Upper lobe of left lung (tissue), 6 donors: ENCODE measurements at regions not wholly inside any gene's neighbourhood (a gene's known extent, or its start where the extent isn't known, plus 50 kb on each side); places are given as distances from the start of the nearest gene placed in this dataset.
A peak's percentile ranks its signal among the peaks of the same experiment; 100 is the strongest.
"Not testable (repeated sequence)": the region's sequence is repeated elsewhere in the genome, so short reads cannot be mapped to it uniquely, and the experiment has no call there.

ENCODE experiments used
- ATAC-seq, 2 donors: fragments of 200-7000 bp; cut with Tn5 transposase; one replicate each; pipeline ENCODE4 v1.9.1; 2022; ENCODE audit warnings: mild to moderate bottlenecking in 2 of 2, moderate library complexity in 2 of 2; ENCODE audit not compliant: low FRiP score in 2 of 2
- DNase-seq, 2 donors: peaks; one replicate each; pipeline ENCODE4 v3.0.0-alpha.2; 2019 to 2020
- H3K27ac ChIP-seq, 4 donors: fragments of 200-600 bp; sonication (generic); one replicate each; pipeline ENCODE4 v1.5.1; 2016 to 2019
- H3K27me3 ChIP-seq, 4 donors: fragments of 200-600 bp; sonication (generic); one replicate each; pipeline ENCODE4 v1.5.1; 2017 to 2019
- H3K36me3 ChIP-seq, 4 donors: fragments of 200-600 bp; sonication (generic); one replicate each; pipeline ENCODE4 v1.5.1; 2016 to 2019
- H3K4me1 ChIP-seq, 4 donors: fragments of 200-600 bp; sonication (generic); one replicate each; pipeline ENCODE4 v1.5.1; 2018 to 2019
- H3K4me3 ChIP-seq, 4 donors: fragments of 200-600 bp; sonication (generic); one replicate each; pipeline ENCODE4 v1.5.1; 2017 to 2019; ENCODE audit warnings: mild to moderate bottlenecking in 2 of 4, moderate library complexity in 1 of 4
- H3K9me3 ChIP-seq, 4 donors: fragments of 200-600 bp; sonication (generic); one replicate each; pipeline ENCODE4 v1.5.1; 2018 to 2019
- EP300 ChIP-seq, 4 donors: sonication (generic); formaldehyde crosslinking; IDR thresholded peaks; one replicate each; pipeline ENCODE4 v1.5.1; 2017; ENCODE audit warnings: antibody characterized with exemption in 4 of 4, control low read depth in 2 of 4
- POLR2A ChIP-seq, 4 donors: fragments of 450-650 bp; IDR thresholded peaks; one replicate each; pipeline ENCODE4 v1.5.1; 2016 to 2017; ENCODE audit warnings: antibody characterized with exemption in 4 of 4, mild to moderate bottlenecking in 2 of 4
- POLR2AphosphoS5 ChIP-seq, 2 donors: sonication (generic); formaldehyde crosslinking; IDR thresholded peaks; one replicate each; pipeline ENCODE4 v1.5.1; 2017; ENCODE audit warnings: antibody characterized with exemption in 2 of 2
- WGBS, 2 donors: methylation state at CpG; one replicate each; pipeline ENCODE4 v1.1.5; 2017 to 2018; 5-methylcytosine and 5-hydroxymethylcytosine counted together
- TF ChIP-seq, protein P1 (sequence below), 6 experiments: fragments of 450-650 bp in 4 of 6; fragments of 200-600 bp in 2 of 6; sonication (generic) in 2 of 6; IDR thresholded peaks; one replicate each; pipeline ENCODE4 v1.5.1; 2016 to 2019; ENCODE audit warnings: antibody characterized with exemption in 6 of 6
- donor health status: DM: no; HTN: no; CAD: no; lungs with moderate emphysema.
- donor health status: DM: no; HTN: yes; CAD: no; lungs with severe emphysema.

DNA sequence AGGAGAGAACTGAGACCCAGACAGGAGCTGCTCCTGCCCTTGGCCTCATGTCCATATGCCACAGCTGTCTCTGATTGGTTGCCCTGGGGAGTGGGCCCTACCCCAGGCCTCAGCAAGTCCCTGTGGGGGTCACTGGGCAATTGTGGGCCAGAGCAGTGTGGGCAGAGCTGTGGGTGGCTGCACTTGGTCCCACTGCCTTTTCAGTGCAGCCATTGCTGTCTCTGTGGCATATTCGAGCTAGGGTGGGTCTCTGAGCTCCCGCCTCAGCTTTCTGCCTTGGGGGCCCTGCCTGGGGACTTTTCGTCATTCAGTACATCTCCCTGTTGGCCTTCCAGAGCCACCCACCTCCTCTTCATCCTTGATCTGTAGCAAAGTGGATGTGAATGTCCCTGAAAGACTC lies 69.8 kb upstream of the LRPAP1 start:
- Histone ChIP-seq H3K36me3 (no peaks in the 10 kb centered on the region), H3K9me3 (peaks cover 0 to 7% (median 0%) of the 10 kb centered on the region in 4 donors), H3K4me1 (no peaks in the 10 kb centered on the region), H3K27ac (no peak overlapping the region), H3K27me3 (no peaks in the 10 kb centered on the region), H3K4me3 (no peak overlapping the region)
- ATAC-seq (no peak), DNase-seq (no peak)
- WGBS, 2 donors: 76 to 87% methylated on average over 3 of the region's 3 CpGs
- TF ChIP-seq POLR2AphosphoS5 (IDR thresholded peaks at IDR 0.05) (no peak), POLR2A (IDR thresholded peaks at IDR 0.05) (no peak), EP300 (IDR thresholded peaks at IDR 0.05) (no peak)
- TF ChIP-seq, protein P1, sequence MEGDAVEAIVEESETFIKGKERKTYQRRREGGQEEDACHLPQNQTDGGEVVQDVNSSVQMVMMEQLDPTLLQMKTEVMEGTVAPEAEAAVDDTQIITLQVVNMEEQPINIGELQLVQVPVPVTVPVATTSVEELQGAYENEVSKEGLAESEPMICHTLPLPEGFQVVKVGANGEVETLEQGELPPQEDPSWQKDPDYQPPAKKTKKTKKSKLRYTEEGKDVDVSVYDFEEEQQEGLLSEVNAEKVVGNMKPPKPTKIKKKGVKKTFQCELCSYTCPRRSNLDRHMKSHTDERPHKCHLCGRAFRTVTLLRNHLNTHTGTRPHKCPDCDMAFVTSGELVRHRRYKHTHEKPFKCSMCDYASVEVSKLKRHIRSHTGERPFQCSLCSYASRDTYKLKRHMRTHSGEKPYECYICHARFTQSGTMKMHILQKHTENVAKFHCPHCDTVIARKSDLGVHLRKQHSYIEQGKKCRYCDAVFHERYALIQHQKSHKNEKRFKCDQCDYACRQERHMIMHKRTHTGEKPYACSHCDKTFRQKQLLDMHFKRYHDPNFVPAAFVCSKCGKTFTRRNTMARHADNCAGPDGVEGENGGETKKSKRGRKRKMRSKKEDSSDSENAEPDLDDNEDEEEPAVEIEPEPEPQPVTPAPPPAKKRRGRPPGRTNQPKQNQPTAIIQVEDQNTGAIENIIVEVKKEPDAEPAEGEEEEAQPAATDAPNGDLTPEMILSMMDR (IDR thresholded peaks at IDR 0.05): no peak

DNA sequence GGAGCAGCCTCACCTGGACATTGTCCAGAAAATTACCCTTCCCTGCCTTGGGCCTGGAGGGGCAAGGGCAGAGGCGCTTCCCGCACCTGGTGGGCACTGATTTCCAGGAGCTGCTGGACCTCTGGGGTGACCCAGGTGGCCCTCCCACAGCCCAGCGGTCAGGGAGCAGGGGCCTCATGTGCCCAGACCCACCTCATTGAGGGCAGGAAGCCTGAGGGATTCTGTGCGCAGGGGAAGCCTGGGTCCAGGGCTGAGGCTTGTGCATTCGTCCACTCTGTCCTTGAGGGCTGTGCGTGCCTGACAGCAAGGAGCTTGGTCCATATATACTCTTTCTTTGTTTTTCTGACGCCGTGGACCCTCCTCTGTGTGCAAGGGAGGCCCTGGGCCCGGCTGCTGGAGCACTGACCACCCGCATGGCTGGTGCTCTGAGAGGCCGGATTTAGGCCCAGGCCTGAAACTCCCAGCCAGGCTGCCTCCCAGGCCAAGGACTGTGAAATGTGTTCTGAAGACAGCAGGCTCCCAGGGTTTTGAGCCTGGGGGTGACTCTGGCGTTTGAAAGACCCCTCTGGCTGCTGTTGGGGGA lies 69.0 kb upstream of the LRPAP1 start:
- 61 to 73% methylated on average over 6 of the region's 12 CpGs for WGBS, 2 donors
- not testable (repeated sequence) for H3K27me3 ChIP-seq, H3K4me1 ChIP-seq, ATAC-seq, H3K27ac ChIP-seq, H3K4me3 ChIP-seq, H3K9me3 ChIP-seq, H3K36me3 ChIP-seq
- DNase-seq: peak in 1 of 2 donors; percentile 51

DNA sequence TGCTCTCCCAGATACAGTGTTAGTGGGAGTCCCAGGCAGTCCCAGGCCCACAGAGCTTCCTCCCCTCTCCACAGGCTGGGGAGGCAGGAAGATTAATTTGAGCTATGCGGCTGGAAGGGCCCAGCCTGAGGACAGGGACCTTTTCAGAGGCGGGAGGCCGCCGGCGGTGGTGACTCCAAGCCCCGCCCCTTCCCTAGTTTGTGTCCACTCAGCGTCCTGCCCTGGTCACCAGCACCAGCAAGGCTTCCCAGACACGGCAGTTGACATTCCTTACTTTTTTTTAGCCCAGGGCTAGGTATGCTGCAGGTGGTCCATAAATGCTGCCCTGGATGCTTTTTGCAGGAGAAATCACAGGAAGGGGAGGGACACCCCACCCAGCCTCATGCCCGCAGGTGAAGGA lies 67.7 kb upstream of the LRPAP1 start:
- DNase-seq (no peak), ATAC-seq (no peak)
- TF ChIP-seq, protein P1 (IDR thresholded peaks at IDR 0.05): no peak
- TF ChIP-seq POLR2AphosphoS5 (IDR thresholded peaks at IDR 0.05): no peak
- no peak for TF ChIP-seq POLR2A (IDR thresholded peaks at IDR 0.05)
- TF ChIP-seq EP300 (IDR thresholded peaks at IDR 0.05): no peak
- Histone ChIP-seq H3K4me1 (no peaks in the 10 kb centered on the region), H3K36me3 (no peaks in the 10 kb centered on the region), H3K4me3 (no peak overlapping the region), H3K27ac (no peak overlapping the region), H3K27me3 (no peaks in the 10 kb centered on the region), H3K9me3 (peaks cover 0 to 7% (median 0%) of the 10 kb centered on the region in 4 donors)
- WGBS, 2 donors: 52 to 74% methylated on average over 2 to 9 of the region's 9 CpGs

DNA sequence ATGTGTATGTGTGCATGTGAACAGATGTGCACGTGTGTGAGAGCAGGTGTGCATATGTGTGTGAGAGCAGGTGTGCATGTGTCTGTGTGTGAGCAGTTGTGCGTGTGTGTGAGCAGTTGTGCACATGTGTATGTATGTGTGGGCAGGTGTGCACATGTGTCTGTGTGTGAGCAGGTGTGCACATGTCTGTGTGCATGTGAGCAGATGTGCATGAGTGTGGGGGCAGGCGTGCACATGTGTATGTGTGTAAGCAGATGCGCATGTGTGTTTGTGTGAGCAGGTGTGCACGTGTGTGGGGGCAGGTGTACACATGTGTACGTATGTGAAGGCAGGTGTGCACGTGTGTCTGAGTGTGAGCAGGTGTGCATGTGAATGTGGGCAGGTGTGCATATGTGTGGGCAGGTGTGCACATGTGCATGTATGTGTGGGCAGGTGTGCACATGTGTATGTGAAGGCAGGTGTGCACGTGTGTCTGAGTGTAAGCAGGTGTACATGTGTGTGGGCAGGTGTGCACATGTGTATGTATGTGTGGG lies 66.5 kb upstream of the LRPAP1 start:
- Histone ChIP-seq H3K9me3 (peaks cover 0 to 7% (median 0%) of the 10 kb centered on the region in 4 donors), H3K27me3 (no peaks in the 10 kb centered on the region), H3K36me3 (no peaks in the 10 kb centered on the region), H3K4me3 (no peak overlapping the region), H3K4me1 (no peaks in the 10 kb centered on the region), H3K27ac (no peak overlapping the region)
- ATAC-seq (no peak), DNase-seq (no peak)
- TF ChIP-seq POLR2AphosphoS5 (IDR thresholded peaks at IDR 0.05): no peak
- TF ChIP-seq, protein P1 (IDR thresholded peaks at IDR 0.05): no peak
- TF ChIP-seq POLR2A (IDR thresholded peaks at IDR 0.05): no peak
- no peak for TF ChIP-seq EP300 (IDR thresholded peaks at IDR 0.05)
- 81 to 96% methylated on average over 5 to 8 of the region's 8 CpGs for WGBS, 2 donors

DNA sequence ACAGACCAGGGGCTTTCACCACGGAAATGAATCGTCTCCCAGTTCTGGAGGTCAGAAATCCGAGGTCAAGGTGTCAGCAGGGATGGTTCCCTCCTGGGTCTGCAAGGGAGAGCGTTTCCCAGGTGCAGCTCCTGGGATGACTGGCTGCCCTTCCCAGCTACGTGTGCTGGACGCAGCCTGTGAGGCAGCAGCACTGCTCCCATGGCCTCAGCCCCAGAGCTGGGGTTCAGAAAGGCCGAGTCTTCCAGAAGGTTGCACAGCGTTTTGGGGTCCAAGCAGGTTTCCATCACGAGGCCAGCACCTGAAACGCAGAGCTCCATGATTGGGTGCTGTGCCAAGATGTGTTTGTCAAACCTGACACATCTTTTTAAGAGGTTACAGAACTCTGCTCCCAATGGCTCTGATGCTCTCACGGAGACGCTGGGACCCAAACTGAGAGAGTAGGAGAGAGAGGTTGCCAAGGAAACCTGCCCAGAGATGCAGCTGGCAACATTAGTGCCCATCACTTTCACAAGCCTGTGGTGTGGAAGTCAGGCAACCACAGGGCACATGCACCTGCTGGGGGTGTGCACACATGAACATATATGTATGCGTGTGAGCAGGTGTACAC lies 65.8 kb upstream of the LRPAP1 start:
- not testable (repeated sequence) for H3K27ac ChIP-seq, ATAC-seq, H3K4me3 ChIP-seq, H3K4me1 ChIP-seq, H3K36me3 ChIP-seq, DNase-seq, H3K27me3 ChIP-seq, H3K9me3 ChIP-seq
- WGBS, 2 donors: 72 to 87% methylated on average over 2 to 13 of the region's 13 CpGs

DNA sequence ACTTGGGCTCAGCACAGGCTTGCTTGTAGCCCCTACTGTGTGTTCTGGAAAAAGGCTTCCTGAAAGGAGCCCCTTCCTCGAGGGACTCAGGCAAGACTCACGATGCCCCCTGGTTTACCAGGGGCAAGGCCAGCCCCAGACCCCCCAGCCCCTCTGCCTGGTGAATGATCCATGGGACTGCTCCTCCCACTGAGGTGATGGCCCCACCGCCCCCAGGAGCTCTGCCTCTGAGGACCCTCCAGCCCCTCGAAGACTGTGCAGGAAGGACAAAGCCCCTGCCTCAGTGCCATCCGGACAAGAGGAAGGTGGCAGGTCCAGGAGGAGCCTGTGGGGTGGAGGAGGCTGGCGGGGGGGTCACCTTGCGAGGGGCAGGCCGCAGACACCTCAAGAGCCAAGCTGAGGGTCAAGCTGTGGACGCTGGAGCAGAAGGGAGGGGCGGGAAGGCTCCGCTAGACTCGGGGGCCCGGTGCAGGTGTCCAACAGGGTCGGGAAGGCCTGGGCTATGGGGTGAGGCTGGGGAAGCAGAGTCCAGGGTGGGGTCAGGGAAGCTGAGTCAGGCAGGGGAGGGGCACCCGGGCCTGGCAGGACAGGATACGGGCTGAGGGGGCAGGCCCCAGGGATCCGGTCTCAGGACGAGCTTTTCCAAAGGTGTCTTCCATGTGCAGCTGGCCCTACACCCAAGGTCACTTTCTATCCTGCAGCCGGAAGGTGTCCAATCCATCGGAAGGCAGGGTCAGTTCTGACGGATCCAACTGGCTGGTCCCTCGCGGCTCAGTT lies 64.9 kb upstream of the LRPAP1 start:
- peak in 1 of 2 donors; percentile 55 for DNase-seq
- not testable (repeated sequence) for H3K27ac ChIP-seq, H3K27me3 ChIP-seq, ATAC-seq, H3K4me1 ChIP-seq, H3K4me3 ChIP-seq, H3K9me3 ChIP-seq, H3K36me3 ChIP-seq
- WGBS, 2 donors: 61 to 78% methylated on average over 17 to 21 of the region's 23 CpGs

DNA sequence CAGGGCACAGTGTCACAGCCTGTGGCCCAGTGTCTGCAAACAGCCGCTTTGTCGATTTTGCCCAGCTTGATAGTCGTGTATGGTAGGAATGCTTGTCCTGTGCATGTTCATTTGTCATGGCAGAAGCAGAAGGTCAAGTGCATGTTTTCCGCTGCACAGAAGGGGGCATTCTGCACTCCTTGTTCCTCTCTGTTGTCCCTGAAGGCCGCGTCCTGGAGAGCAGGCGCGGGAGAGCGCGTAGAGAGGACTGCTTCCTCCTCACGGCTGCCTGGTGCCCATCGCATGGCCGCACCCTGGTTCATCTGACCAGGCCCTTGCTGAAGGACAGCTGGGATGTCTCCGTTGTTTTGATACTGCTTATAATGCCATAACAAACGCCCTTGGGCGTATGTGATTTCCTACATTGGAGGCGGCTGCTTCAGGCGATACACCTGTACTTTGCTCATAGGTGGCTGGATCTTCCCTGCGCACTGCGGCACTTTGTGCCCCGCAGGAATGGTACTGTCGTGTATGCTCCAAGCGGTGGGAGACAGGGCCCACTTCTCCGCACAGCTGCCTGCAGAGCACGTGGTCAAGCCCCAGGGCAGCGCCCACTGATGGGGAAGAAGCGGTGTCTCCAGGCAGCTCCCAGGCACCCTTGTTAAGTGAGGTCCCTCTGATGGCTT lies 63.5 kb upstream of the LRPAP1 start:
- H3K36me3 ChIP-seq, H3K4me3 ChIP-seq, H3K27me3 ChIP-seq, H3K4me1 ChIP-seq, H3K27ac ChIP-seq, H3K9me3 ChIP-seq: not testable (repeated sequence)
- 60 to 85% methylated on average over 4 to 21 of the region's 27 CpGs for WGBS, 2 donors
- ATAC-seq (peak in 1 of 2 donors; percentile 38), DNase-seq (peak in 1 of 2 donors; percentile 37)

DNA sequence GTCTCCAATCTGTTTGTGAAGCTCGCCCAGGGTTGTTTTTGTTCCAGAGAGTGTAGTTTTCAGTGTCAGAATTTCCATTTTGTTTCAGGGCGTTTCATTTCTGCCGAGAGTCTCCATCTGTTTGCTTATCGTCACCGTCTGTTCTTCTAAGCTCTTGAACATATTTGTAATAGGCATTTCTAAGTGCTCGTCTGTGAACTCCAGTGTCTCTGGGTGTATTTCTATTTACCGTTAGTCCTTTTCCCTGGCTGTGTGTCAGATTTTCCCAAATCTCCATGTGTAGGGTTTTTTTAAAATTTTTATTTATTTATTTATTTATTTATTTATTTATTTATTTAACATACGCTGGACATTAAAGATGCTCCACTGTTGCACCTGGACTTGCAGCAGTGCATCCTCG lies 62.5 kb upstream of the LRPAP1 start:
- H3K4me1 ChIP-seq, H3K4me3 ChIP-seq, H3K9me3 ChIP-seq, H3K27ac ChIP-seq, DNase-seq, H3K27me3 ChIP-seq, ATAC-seq, H3K36me3 ChIP-seq: not testable (repeated sequence)
- 65 to 79% methylated on average over 9 of the region's 9 CpGs for WGBS, 2 donors
